Activated CD4-positive, alpha-beta T cell treated with anti-CD3 and anti-CD28 coated beads for 1 hour (primary cell): ENCODE measurements at regions not wholly inside any gene's neighbourhood (a gene's known extent, or its start where the extent isn't known, plus 50 kb on each side); places are given as distances from the start of the nearest gene placed in this dataset.

Source experiments
- DNase-seq: peaks from one replicate; pipeline ENCODE4 v3.0.0-alpha.2; 2020

- DNase-seq = no peak
Measured at GRCh38 chr1:59100708-59101374, 196.1 kb upstream of the FGGY start.

- no peak for DNase-seq
Measured at GRCh38 chr1:59101518-59101917, 195.4 kb upstream of the FGGY start.

DNA sequence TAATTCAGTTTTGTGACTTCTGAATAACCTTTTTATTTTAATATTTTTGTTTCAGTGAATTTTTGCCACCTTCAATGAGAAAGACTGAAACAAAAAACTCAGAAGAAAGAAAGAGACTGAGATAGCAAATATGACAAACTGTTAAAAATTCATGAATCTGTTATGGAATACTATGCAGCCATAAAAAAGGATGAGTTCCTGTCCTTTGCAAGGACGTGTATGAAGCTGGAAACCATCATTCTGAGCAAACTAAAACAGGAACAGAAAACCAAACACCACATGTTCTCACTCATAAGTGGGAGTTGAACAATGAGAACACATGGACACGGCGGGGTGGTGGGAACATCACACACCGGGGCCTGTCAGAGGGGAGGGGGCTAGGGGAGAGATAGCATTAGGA lies 193.4 kb upstream of the FGGY start:
- no peak for DNase-seq

GRCh38 chr1:59104191-59104760 lies 192.6 kb upstream of the FGGY start:
- DNase-seq = no peak

- DNase-seq = no peak
Measured at GRCh38 chr1:59105548-59106507, 191.1 kb upstream of the FGGY start.

DNA sequence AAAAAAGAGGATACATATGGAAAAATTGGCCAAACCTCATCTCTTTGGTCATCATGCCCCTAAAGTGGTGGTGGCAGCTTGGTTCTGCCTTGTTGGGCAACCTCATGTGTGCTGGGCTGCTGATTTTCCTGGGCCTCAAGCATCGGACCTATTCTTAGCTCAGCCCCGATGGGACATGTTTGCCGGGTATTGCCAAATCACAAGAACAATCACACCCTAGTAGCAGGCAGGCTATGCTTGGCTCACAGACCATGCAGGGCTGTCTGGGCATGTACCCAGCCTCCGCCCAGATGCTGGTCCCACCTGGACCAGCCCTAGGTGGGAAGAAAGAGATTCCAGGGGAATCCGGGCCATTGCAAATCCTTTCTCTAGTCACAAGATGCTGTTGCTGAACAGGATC lies 189.4 kb upstream of the FGGY start:
- DNase-seq = no peak

GRCh38 chr1:59107916-59108315 lies 189.0 kb upstream of the FGGY start:
- no peak for DNase-seq

GRCh38 chr1:59108481-59109317 lies 188.2 kb upstream of the FGGY start:
- no peak for DNase-seq

- no peak for DNase-seq
Measured at GRCh38 chr1:59110271-59110670, 186.6 kb upstream of the FGGY start.

- DNase-seq = no peak
Measured at GRCh38 chr1:59113876-59114457, 182.9 kb upstream of the FGGY start.

- no peak for DNase-seq
Measured at GRCh38 chr1:59115865-59116264, 181.0 kb upstream of the FGGY start.

DNA sequence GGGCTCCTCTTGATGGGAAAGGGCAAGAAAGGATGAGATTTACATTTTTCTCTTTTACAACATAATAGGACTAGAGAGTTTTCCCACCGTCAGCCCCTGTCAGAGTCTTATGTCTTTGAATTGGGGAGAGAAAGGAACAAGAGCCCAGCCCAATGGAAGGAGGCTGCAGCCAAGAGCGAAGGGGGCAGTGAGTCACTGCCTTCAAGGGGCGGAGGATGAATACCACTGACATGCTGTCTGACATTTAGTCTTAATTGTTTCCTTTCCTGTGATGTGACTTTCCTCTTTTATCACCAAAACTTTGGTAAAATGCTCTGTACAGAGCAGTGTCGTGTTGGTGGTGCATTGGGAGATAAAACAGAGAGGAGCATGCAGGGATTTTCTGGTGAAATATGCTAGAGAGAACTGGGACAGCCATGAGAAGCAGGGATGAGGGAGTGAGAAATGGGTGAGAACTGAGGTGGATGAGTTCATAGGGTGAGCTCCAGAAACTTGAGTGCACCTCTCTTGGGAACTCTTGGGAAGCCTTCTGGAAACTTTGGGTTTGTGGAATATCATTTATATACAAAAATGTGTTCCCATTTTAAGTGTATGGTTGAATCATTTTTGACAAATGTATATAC lies 179.9 kb upstream of the FGGY start:
- DNase-seq = no peak

DNA sequence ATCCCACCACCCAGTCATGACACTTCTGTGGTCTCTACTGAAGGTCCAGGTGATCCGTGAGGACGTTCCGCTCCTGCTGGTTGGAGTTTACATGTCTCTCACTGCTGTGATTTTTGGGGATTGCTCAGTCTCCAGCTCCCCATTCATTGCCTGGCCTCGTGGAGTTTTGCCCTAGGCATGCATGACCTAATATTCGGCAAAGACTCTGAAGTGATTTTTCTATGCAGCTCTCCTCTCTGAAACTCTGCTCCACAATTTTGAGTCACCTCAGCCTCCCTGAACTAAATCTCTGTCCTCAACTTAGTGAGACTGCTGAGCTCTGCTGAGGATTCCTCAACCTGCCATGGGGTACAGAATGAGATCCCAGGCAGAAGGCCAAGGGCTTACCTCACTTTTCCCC lies 174.4 kb upstream of the FGGY start:
- DNase-seq = no peak

DNA sequence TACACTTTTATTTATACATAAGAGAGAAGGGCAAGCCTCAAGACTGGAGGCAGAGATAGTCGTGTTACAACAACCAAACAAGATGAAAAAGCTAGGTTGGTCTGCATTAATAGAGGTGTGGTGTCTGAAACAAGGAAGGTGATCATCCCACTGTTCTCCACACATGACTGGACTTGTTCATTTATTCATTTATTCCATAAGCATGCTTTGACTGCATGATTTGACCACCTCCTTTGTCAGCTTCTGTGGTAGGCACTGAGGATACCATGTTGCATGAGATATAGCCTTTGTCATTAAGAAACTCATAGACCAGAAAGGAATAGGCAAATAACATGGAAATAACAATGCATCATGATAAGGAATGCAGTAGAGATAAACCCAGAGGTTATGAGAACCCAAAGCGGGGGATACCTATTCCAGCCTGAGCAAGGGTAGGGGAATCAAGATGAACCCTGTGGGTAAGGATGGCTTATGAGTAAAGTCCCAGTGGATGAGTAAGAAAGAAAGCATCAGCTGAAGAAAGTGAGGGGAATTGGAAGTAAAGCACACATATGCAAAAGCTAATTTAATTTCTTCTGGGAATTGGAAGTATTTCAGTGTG lies 173.7 kb upstream of the FGGY start:
- no peak for DNase-seq

GRCh38 chr1:59124166-59124565 lies 172.7 kb upstream of the FGGY start:
- no peak for DNase-seq

GRCh38 chr1:59125154-59125553 lies 171.7 kb upstream of the FGGY start:
- no peak for DNase-seq

GRCh38 chr1:59125676-59126320 lies 171.1 kb upstream of the FGGY start:
- no peak for DNase-seq

GRCh38 chr1:59126366-59126765 lies 170.5 kb upstream of the FGGY start:
- DNase-seq = no peak

DNA sequence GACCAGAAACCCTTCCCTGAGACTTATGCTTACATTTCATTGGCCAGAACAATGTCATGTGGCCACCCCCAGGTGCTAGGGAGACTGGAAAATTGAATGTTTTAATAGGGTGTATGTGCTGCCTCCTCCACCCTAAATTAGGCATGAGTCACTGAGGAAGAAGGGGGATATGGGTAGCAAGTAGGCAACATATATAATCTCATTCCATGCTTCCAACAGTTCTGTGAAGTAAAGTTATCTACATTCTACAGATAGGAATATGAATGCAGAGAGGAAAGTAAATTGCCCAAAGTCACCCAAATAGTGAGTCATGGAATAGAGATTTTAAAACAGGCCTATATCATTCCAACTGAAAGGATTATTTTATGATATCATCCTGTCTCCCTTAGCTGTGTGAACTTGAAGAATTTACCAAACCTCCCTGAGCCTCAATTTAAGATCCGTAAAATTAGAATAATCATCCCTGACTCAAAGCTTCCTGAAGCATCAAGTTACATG lies 168.6 kb upstream of the FGGY start:
- no peak for DNase-seq

- DNase-seq = no peak
Measured at GRCh38 chr1:59128784-59129227, 168.1 kb upstream of the FGGY start.

DNA sequence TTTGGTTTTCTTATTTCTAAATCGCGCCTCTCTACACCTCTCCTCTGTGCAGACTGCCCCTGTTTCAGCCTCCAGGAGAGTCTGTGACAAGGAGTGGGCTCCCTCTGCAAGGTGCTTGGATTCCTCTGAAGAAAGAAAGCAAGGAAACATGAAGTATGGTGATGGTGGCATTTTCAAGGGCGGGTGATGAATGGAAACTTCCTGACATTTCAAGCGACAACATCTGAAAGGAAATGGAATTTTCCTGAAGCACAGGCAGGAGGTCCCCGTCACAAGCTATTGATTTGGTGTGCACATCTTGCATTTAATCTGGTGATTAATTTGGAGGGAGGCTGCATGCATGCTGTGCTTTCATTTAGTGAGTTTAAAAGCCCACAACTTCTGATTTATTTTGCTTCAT lies 164.6 kb upstream of the FGGY start:
- no peak for DNase-seq
